ENCODE measurements at regions not wholly inside any gene's neighbourhood (a gene's known extent, or its start where the extent isn't known, plus 50 kb on each side); places are given as distances from the start of the nearest gene placed in this dataset.
"Not testable (repeated sequence)": the region's sequence is repeated elsewhere in the genome, so short reads cannot be mapped to it uniquely, and the experiment has no call there.

- no peak for DNase-seq (ENCODE audit: extremely low spot score)
- TF ChIP-seq TARDBP (IDR thresholded peaks at IDR 0.05) (no peak), ZNF384 (IDR thresholded peaks at IDR 0.05) (no peak), LEF1 (IDR thresholded peaks at IDR 0.05; ENCODE audit: borderline replicate concordance) (no peak), NFRKB (IDR thresholded peaks at IDR 0.05) (no peak), ARNT (IDR thresholded peaks at IDR 0.05) (no peak), FOXA1 (IDR thresholded peaks at IDR 0.05) (no peak)
- POLR2A ChIA-PET: no interaction called here
- CTCF ChIA-PET: no interaction called here
These were observed 72.5 kb upstream of the UCN3 start for GRCh38 chr10:5292196-5292735.

DNA sequence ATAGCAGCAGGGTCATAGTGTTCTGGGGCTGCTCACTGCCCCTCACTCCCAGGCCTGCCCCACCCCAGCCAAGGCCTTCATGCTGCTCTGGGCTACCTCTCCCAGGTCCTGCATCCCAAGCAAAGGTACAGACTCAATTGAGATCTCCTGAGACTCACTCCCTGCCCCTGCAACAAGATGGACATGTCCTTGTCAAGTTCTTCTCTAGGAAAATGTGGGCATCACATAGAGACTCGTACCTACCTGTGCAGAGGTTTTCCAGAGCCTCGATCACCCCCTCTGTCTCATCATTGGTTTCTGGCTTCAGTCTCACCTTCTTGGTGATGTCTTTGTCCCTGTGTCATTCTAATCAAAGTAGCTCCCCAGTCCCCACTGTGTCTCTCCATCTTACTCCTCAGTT lies 71.8 kb upstream of the UCN3 start:
- POLR2A ChIA-PET; CTCF ChIA-PET; DNase-seq (ENCODE audit: extremely low spot score): not testable (repeated sequence)

- peak; percentile 62 for DNase-seq (ENCODE audit: extremely low spot score)
- TF ChIP-seq PKNOX1 (IDR thresholded peaks at IDR 0.05) (peak; percentile 52; the same call in 1 of the 2 replicates), SUZ12 (IDR thresholded peaks at IDR 0.05) (no peak), ELF4 (IDR thresholded peaks at IDR 0.05) (no peak), SP1 (IDR thresholded peaks at IDR 0.05) (no peak), HDGF (IDR thresholded peaks at IDR 0.05; ENCODE audit: borderline replicate concordance) (no peak), CTBP1 (IDR thresholded peaks at IDR 0.05; ENCODE audit: borderline replicate concordance) (no peak)
- CTCF ChIA-PET: no interaction called here
- POLR2A ChIA-PET: no interaction called here
These were observed 70.8 kb upstream of the UCN3 start for GRCh38 chr10:5293691-5294550.

DNA sequence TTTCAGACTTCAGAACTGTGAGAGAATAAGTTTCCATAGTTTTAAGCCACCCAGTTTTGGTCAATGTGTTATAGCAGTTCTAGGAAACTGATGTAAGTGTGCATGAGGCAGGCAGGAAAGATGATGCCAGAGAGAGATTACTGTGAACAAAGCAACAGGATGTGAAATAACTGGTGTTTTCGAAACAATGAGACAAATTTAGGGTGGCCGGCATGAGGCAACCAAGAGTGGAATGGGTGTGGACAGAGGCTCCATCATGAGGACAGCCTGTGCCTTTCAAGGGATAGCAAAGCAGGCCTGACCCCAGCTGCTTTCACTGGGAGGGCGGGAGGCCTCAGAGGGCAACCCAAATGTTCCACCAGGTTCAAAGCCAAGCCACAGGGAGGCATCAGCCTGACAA lies 67.3 kb upstream of the UCN3 start:
- no peak for DNase-seq (ENCODE audit: extremely low spot score)
- ChIA-PET CTCF (interaction anchor here (0.7 kb wide), 1 partner anchor 90 kb away, joined by 4 read pairs; no protein-coding TSS in a partner anchor), POLR2A (no interaction called here)
- TF ChIP-seq NFRKB (IDR thresholded peaks at IDR 0.05): no peak
- TF ChIP-seq ZNF384 (IDR thresholded peaks at IDR 0.05): no peak
- no peak for TF ChIP-seq HDGF (IDR thresholded peaks at IDR 0.05; ENCODE audit: borderline replicate concordance)
- no peak for TF ChIP-seq FOXA1 (IDR thresholded peaks at IDR 0.05)
- no peak for TF ChIP-seq TARDBP (IDR thresholded peaks at IDR 0.05)
- TF ChIP-seq SUZ12 (IDR thresholded peaks at IDR 0.05): no peak
- TF ChIP-seq CTBP1 (IDR thresholded peaks at IDR 0.05; ENCODE audit: borderline replicate concordance): no peak
- TF ChIP-seq ARNT (IDR thresholded peaks at IDR 0.05): no peak
- TF ChIP-seq ELF4 (IDR thresholded peaks at IDR 0.05): no peak
- no peak for TF ChIP-seq BHLHE40 (IDR thresholded peaks at IDR 0.05; ENCODE audit: borderline replicate concordance)
- TF ChIP-seq FOXM1 (IDR thresholded peaks at IDR 0.05; ENCODE audit: borderline replicate concordance): no peak
- TF ChIP-seq PKNOX1 (IDR thresholded peaks at IDR 0.05): no peak
- no peak for TF ChIP-seq LEF1 (IDR thresholded peaks at IDR 0.05; ENCODE audit: borderline replicate concordance)
- TF ChIP-seq SP1 (IDR thresholded peaks at IDR 0.05): no peak

DNA sequence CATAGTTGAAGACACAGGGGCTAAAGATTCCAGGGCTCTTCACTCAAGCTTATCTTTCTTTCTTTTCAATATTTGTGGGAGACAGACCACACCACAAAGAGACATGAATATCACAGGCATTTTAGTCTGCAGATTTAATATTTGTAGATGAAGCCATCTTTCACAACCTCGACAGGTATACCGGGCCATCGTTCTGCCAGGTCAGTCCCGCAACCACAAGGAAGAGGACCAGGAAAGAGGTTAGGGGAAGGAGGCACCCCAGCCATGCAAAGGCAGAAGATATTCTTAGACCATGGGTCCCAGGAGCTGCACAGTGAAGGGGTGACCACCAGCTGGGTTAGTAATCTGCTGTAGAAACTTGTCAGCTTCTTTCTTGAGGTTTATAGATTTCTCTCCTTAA lies 66.8 kb upstream of the UCN3 start:
- ChIA-PET POLR2A (no interaction called here), CTCF (interaction anchor here (0.7 kb wide), 1 partner anchor 90 kb away, joined by 4 read pairs; no protein-coding TSS in a partner anchor)
- TF ChIP-seq ELF4 (IDR thresholded peaks at IDR 0.05) (no peak), LEF1 (IDR thresholded peaks at IDR 0.05; ENCODE audit: borderline replicate concordance) (no peak), ZNF384 (IDR thresholded peaks at IDR 0.05) (no peak), NFRKB (IDR thresholded peaks at IDR 0.05) (no peak), SP1 (IDR thresholded peaks at IDR 0.05) (no peak)
- DNase-seq (ENCODE audit: extremely low spot score): no peak

DNA sequence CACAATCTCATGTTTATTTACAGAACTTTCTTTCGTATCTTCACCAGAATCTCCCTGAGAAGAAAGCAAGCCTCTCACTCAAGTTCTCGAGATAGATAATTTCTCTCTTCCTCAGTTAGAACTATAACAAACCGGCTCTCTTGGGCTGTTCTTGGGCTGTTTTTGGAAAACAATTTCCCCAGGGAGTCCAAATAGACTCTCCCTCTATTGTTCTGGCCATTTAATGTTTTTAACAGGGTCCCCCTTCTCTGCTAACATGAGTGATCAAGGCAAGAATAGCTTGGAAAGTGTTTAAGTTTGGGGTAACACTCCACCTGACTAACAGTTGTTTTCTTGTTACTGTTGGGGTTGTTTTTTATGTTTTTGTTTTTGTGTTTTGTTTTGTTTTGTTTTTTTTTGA lies 64.8 kb upstream of the UCN3 start:
- TF ChIP-seq FOXM1 (IDR thresholded peaks at IDR 0.05; ENCODE audit: borderline replicate concordance) (no peak), PKNOX1 (IDR thresholded peaks at IDR 0.05) (no peak), CTBP1 (IDR thresholded peaks at IDR 0.05; ENCODE audit: borderline replicate concordance) (no peak), NFRKB (IDR thresholded peaks at IDR 0.05) (no peak), BHLHE40 (IDR thresholded peaks at IDR 0.05; ENCODE audit: borderline replicate concordance) (no peak), SP1 (IDR thresholded peaks at IDR 0.05) (no peak), ELF4 (IDR thresholded peaks at IDR 0.05) (no peak), LEF1 (IDR thresholded peaks at IDR 0.05; ENCODE audit: borderline replicate concordance) (no peak), ARNT (IDR thresholded peaks at IDR 0.05) (no peak)
- ChIA-PET CTCF (interaction anchor here (0.6 kb wide), 1 partner anchor 9 kb away, joined by 4 read pairs; no protein-coding TSS in a partner anchor), POLR2A (no interaction called here)
- no peak for DNase-seq (ENCODE audit: extremely low spot score)

GRCh38 chr10:5303504-5303903 lies 61.3 kb upstream of the UCN3 start:
- POLR2A ChIA-PET: no interaction called here
- TF ChIP-seq BHLHE40 (IDR thresholded peaks at IDR 0.05; ENCODE audit: borderline replicate concordance): no peak
- TF ChIP-seq PKNOX1 (IDR thresholded peaks at IDR 0.05): no peak
- TF ChIP-seq ELF4 (IDR thresholded peaks at IDR 0.05): no peak
- no peak for TF ChIP-seq FOXK2 (IDR thresholded peaks at IDR 0.05)
- no peak for TF ChIP-seq SP1 (IDR thresholded peaks at IDR 0.05)
- TF ChIP-seq TARDBP (IDR thresholded peaks at IDR 0.05): no peak
- TF ChIP-seq NFRKB (IDR thresholded peaks at IDR 0.05): no peak
- TF ChIP-seq ZNF384 (IDR thresholded peaks at IDR 0.05): no peak
- no peak for TF ChIP-seq LEF1 (IDR thresholded peaks at IDR 0.05; ENCODE audit: borderline replicate concordance)
- TF ChIP-seq SUZ12 (IDR thresholded peaks at IDR 0.05): no peak
- TF ChIP-seq FOXA1 (IDR thresholded peaks at IDR 0.05): no peak
- TF ChIP-seq ARNT (IDR thresholded peaks at IDR 0.05): no peak
- TF ChIP-seq FOXM1 (IDR thresholded peaks at IDR 0.05; ENCODE audit: borderline replicate concordance): no peak
- TF ChIP-seq L3MBTL2 (conservative IDR thresholded peaks at IDR 0.05): no peak
- no peak for TF ChIP-seq CTBP1 (IDR thresholded peaks at IDR 0.05; ENCODE audit: borderline replicate concordance)
- CTCF ChIA-PET: no interaction called here
- DNase-seq (ENCODE audit: extremely low spot score): no peak
